Fibroblast of skin of scalp (primary cell): ENCODE measurements at regions not wholly inside any gene's neighbourhood (a gene's known extent, or its start where the extent isn't known, plus 50 kb on each side); places are given as distances from the start of the nearest gene placed in this dataset.
"Not testable (repeated sequence)": the region's sequence is repeated elsewhere in the genome, so short reads cannot be mapped to it uniquely, and the experiment has no call there.

Experiments used
- DNase-seq: peaks from one replicate; pipeline ENCODE4 v3.0.0-alpha.2; 2013

DNA sequence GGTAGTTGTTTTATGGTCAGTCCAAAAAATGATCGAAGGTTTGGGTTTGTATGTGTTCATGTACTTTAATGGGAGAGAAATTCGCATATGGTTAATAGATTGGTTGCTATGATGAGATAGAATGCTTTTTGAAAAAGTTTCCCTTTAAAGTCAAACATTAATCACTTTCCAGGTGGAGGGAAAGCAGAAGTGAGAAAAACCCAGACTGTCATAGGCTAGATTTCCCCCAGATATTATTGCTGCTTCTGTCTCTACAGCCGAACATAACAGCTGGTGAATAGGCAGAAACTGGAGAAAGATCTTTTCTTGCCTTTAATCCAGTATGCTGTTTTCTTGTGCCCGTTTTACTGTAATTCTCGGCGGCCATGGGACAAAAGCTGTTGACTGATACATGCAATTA, 287.6 kb downstream of the SOX2 start:
- DNase-seq: no peak

DNA sequence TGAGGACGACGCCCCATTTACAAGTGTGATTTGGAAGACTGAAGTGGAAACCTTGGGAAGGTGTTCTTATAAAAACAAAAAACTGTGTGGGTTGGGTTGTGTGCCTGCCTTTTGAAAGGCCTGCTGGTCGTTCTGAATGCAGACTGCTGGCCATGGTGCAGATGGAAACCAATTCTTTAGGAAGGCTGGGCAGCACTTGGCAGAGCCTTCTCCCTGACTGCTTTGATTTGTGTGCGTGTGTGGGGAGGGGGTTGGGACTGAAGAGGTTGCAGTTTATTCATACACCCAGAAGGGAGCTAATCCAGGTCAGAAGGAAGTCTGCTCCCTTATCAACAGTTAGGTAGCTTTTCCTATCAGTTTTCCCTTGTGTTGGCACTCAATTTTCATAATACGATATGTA, 288.7 kb downstream of the SOX2 start:
- DNase-seq: no peak

DNA sequence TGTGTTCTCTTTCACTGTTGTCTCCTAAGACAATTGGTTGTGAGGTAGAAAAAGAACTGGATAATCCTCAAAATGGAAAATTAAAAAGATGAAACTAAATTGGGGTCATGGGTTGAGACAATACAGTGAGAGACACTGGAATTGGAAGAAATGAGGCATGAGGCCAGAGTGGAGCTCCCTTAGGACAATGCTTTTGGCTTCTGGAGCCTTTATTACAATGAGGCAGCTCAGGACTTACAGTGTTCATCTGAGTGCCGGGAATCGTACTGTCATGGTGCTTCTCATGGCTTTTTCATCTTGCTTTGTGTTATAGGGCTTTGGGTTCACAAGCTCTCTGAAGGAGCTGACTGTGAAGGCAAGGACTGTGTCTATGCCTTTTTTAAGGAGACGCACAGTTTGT, 293.5 kb downstream of the SOX2 start:
- DNase-seq: no peak

DNA sequence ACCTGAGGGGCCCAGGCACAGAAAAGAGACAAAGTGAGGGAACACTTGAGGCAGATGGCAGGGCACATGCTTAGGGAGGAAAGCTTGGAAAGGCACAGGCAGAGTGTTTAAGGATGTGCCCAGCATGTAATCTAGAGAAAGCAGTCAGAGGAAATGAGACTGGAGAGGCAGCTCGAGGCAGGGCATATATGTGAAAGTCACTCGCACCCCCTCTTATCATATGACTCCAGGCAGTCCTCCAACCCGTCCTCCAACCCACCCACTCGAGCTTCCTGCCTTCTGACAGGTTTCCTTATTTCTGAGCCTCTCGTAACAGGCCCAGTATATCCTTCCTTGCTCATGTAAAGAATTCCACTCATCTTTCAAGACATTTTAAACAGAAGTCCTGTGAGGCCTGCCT, 294.0 kb downstream of the SOX2 start:
- DNase-seq: no peak

DNA sequence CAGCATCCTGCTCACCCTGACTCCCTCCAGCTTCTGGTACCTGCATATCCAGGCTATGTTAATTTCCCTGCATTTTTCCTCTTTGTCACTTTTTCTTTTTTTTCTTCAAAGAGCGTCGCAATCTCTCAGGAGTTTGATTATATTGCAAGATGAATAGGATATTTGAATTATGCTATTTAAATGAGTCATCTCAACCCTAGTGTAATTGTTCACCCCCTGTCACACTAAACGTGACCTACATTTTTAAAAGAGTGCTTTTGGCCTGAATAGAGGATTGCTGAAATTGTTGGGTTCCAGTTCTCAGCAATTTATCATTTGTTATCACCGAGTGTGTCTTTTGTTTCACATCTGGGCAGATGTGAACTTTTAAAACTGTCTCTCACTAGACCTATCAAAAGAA, 294.7 kb downstream of the SOX2 start:
- DNase-seq: no peak

DNA sequence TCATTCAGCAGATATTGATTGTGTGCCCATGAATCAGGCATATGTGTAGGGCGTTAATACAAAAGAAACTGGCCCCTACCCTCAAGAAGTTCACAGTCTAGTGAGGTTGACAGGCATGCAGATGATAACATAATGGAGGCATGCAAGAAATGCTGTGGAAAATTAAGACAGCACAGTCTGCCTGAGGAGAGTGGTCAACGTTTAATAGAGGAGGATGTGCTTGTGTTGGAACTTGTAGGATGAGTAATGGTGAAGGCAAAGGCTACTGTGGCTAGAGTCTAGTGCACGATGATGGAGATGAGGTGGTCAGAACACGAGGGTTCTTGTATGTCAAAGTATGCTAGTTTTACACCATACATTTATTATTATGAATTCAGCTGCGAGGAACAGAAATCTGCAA, 295.7 kb downstream of the SOX2 start:
- DNase-seq: no peak

DNA sequence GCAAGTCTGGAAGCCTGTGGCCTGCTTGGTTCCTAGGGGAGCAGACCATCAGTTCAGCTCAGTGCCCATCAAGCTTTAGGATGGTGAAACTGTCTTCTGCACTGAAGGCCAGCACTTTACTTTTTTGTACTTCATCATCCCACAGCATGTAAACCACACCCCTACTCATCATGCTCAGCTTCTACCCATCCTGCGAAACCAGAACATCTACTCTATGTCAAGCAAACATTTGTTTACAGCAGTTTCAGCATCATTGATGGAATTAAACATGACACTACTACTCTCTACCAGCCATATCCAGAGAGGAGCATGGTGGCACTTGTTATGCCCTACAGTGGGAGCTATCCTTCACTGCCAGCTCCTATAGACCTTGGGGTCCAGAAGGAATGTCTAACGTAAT, 306.6 kb downstream of the SOX2 start:
- DNase-seq: no peak

DNA sequence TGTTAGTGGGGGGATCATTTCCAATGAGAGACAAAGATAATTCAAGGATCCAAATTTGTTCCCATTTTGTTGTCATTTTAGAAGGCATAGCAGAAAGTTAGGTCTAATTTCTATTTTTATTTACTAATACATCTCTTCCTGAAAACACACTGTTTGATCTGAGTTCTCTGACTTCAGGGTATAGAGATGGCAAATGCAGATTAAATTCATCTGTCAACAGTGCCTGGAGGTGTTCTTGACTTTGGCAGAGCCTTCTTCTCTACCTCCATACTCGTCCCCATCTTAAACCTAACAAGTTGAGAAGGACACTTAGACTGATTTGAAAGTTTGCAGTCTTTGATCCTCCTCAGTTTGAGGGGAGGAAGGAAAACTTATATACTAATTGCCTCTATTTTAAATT, 308.2 kb downstream of the SOX2 start:
- no peak for DNase-seq

DNA sequence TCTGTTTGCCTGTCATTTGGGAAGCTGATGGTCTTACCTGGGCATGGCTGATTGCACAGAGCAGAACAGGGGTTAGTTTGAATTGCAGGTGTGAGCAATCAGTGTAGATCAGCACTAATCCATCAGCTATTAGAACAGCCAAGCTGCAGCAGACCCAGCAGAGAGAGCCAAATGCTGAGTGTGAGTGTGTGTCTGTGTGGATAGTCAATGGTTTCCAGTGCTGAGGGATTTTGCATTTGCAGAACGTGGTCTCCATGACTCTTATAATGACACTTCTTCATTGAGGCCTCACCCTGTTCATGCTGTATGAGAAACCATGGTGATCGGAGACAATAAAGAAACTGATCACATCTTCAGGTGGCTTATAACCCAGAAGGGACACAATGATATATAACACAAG, 312.1 kb downstream of the SOX2 start:
- DNase-seq: no peak

DNA sequence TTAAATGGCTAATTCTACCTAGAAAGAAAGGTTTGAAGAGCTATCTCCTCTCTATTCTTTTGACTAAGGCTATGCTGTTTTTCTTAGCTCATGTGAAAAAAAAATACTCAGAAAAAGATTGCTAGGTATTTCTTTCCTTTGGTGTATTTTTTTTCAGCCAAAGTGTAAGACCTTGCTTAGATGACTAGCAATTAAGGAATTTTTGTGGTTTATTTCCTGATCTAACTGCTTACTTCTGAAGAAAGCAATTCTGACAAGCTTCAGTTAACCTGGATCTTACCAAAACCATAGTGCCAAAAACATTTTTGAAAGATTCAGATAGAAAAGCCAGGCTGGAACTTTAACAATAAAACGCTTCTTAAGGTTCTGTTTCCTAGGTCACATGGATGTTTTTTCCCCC, 315.6 kb downstream of the SOX2 start:
- no peak for DNase-seq

DNA sequence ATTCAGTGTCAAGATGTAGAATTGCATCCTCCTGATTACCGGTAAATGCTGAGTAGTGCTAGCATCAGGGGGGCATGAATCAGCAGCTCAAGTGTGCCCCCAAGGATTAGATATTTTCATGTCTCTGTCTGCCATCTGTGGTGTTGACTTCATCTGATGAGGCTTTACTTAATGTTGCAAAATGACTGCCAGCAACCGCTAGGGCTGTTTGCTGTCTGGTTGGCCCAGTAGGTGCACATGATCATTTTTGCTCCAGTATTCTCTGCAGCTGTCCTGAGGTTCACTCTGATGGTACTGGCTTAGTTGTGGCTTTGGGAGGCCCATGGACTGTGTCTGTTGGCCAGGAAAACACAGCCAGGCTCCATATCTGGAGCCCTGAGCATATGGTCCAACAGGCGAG, 316.4 kb downstream of the SOX2 start:
- peak; percentile 5 for DNase-seq

DNA sequence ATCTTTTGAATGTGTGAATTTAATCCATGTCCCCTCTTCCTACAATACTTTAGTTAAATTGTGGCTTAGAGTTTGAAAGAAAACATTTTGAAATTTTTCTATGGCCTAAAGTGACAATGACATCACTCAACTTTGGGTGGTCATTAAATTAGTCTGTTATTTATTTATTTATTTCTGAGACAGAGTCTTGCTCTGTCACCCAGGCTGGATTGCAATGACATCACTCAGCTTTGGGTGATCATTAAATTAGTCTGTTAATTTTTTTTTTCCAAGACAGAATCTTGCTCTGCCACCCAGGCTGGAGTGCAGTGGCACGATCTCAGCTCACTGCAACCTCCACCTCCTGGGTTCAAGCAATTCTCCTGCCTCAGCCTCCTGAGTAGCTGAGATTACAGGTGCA, 322.5 kb downstream of the SOX2 start:
- not testable (repeated sequence) for DNase-seq

DNA sequence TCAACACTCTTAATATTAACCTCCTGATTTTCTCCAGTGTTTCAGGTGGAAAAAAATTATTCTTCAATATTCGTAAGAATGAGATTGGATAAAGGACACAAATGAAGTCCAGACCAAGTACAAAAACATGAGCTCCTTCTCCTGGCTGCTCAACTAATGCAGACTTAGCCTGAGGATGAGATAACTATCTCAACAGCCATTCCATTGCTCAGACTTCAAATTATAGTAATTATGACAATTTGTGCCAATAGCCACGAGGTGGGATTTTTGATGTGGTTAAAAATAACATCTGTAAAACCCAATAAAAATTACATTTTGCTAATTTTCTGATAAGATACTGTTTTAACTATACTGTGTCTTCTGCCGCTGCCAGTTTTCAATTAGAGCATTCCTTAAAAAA, 323.6 kb downstream of the SOX2 start:
- no peak for DNase-seq

DNA sequence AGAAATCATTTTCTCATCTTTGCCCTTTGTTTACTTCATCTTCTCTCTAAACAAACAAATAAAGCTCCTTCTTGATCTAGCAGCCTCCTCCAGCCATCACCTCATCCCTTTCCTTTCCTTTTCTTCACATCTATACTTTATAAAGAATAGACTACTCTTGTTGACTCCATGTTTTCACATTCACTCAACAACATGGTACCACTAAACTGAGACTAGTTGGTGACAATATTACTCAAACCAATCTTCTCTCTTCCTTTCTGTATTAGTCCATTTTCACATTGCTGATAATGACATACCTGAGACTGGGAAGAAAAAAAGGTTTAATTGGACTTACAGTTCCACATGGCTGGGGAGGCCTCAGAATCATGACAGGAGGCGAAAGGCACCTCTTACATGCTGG, 324.7 kb downstream of the SOX2 start:
- no peak for DNase-seq

DNA sequence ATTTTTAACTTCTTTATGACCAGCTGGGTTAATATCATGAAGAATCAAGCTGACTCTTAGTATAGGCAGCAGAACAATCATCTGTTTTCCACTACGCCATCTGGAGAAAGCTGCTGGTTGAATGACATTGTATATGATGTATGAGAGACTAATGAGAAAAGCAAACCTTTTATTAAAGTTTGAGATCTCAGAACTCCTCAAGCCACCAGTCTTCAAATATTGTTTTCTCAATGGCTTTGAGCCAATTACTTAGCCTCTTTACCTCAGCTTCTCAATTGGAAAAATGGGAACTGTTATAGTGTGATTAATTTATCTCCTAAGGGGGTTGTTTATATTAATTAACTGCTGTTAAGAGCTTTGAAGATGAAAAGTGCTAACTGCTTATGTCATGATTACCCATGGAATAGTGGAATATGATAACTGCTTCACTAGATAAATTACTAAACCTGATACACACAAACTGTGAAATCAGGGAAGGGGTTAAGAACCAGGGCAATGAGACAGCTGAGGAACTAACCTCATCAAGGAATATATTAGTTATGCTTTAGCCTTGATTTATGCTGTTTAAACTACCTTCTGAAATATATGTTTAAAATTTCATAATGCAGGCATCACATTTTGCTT, 330.1 kb downstream of the SOX2 start:
- no peak for DNase-seq

DNA sequence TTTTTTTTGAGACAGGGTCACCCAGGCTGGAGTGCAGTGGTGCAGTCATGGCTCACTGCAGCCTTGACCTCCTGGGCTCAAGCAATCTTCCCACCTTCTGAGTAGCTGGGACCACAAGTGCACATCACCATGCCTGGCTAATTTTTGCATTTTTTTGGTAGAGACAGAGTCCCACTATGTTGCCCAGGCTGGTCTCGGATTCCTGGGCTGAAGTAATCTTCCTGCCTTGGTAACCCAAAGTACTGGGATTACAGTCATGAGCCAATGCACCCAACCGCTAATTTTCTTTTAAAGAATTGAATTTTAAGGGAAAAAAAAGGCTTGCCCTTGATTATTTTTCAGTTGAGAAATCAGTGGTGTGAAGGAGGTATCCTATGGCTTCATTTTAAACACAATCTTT, 334.0 kb downstream of the SOX2 start:
- DNase-seq: no peak

DNA sequence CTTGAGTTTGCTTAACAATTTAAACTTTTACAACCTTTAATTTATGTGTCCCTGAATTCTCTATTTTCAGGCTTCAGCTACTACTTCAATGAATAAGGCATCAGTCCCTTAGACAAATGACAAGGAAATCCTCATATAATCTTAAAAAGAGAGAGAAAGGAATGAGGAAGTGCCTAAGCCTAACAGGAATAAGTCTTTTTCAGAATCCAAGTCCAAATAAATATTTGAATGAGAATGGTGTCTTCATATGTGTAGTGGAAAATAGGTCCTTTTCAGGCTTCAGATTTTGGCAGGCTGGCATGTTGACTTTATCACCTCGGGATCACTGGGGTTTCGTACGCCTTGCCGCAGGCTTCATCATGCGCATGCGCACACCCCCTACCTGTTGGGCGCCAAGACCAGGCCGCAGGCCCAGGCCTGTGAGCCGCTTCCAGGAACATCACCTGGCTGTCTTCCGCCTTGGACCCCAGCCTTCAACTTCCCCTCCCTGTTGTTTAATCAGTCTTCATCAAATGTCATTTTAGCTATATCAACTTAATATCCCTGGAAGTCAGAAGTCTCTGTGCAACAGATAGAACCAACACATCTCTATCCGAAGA, 334.5 kb downstream of the SOX2 start:
- DNase-seq: no peak

DNA sequence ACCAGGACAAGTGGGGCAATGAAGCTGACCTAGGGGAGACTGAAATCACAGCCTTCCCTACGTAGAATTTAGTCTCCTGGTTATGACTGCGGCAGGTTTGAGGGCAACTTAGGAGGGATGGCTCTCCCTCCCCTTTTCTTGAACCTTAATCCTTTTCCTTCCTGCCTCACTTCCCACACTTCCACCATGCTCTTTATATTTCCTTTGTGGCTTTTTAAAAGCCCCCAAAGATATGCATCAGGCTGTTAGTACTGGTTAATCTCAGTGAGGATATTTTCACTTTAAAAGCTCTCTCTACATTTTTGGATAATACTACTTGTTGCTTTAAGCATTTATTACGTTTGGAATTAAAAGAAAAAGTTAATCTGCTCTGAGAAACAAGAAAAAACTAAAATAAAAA, 339.2 kb downstream of the SOX2 start:
- DNase-seq: no peak

DNA sequence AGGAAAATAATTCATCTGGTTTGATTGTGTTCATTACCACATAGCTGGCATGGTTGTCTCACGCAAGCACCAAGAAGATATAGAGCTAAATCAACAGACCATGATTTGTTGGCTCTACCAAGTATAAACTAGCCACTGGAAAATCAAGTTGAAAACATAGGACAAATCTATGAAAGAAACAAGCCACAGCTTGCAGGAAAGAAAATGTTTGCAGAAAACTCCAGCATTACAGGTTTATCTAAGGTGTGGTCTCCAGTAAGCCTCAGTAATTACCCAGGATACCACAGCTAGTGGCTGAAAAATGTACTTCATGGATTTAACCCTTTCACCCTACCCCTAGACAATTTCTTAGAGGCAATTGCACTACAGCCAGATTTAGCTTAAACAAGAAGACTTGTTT, 340.6 kb downstream of the SOX2 start:
- DNase-seq: no peak

DNA sequence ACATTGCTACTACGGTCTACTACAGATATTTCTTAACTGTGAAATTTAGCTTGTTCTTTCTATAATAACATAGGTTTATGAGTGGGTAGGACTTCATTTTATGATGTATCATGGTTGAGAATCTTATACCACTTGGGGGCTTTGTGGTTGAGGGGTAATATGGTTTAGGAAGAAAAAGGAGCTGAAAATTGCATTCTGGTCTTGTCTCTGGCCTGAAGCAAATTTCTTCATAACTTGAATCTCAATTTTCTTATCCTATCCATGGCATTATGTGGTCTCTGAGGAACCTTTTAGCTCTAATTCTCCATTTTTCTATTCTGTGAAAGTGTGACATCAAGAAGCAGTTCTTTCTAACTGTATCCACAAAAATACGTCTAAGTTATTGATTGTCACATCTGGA, 341.0 kb downstream of the SOX2 start:
- DNase-seq: no peak

DNA sequence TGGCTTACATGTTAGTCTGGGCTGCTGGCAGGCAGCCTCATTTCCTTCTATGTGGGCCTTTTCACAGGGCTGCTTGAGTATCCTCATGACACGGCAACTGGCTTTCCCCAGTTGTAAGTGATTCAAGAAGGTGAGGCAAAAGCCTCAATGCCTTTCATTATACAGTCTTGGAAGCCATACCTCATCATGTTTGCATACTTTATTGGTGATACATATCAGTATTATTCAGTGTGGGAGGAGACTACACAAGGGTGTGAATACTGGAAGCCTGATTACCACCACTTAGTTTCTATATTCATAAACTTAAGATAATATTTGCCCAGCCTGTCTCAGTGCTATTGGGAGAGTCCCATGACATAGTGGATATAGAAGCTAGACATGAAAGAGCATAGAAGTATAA, 346.8 kb downstream of the SOX2 start:
- DNase-seq: no peak

DNA sequence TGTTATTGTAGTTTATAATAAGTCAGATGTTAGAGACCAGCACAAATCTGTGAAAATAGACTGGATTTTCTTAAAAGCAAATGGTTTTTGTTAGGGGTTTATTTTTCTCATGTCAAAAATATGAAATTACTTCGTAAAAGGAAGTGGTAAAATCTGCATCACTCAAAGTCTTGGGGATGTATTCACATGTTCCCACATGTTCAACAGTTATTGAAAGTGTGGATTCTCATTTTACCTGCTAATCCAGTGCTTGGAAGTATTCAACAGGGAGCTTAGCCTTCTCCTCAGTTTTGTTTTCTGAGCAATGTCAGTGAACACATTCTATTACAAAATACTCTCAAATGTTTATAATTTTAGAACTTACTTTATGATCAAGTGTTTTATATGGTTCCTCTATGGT, 352.0 kb downstream of the SOX2 start:
- DNase-seq: no peak

DNA sequence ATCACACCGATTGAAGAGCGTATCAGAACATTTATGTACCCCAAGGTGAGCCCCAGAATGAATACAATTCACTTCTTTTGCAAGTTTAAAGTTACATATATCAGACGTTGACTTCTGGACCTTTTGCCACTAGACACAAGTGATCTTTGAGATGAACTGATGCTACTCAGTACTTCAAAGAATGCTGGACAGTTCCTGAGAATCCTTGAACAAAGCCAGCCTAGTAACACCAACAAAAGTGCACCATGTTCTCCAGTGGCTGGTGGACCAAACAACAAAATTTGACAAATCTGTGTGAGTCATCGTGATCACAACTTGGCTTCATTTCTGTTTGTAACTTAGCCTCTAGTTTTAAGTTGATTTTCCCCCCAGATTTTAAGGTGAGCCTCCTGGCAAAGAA, 355.7 kb downstream of the SOX2 start:
- DNase-seq: no peak

DNA sequence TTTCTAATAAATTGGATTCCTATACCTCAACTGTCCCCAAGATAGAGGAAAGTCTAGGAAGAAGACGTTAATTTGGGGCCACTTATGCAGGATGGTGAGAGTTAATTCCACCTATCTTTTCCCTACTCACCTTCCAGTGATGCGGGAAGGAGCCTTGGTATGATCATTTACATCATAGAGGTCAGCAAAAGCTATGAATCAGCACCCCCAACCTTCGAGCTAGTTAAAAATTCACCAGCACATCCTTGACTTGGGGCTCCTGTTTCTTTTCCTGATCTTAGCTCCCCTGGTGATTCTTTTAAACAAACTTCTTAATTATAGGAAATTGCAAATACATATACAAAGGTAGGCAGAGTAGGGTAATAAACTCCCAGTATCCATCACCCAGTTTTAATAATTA, 366.6 kb downstream of the SOX2 start:
- DNase-seq: no peak

DNA sequence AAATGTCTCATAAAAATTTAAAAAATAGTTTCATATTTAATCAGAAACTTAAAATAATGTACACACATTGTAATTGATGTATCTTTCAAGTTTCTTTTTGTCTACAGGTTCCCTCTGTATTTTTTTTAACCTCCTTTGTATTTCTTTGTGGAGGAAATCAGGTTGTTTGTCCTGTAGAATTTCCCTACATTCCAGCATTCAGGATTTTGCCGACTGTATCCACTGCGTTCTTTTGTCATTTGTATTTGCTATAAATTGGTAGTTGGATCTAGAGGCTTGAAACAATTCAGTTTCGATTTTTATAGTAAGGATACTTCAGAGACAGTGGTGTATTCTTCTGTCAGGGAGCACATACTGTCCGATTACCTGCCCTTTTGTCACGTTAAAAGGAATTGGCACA, 367.2 kb downstream of the SOX2 start:
- no peak for DNase-seq
